GM10266 (cell line): ENCODE measurements at regions not wholly inside any gene's neighbourhood (a gene's known extent, or its start where the extent isn't known, plus 50 kb on each side); places are given as distances from the start of the nearest gene placed in this dataset.

Source experiments
- DNase-seq: peaks from one replicate; pipeline ENCODE4 v3.0.0; 2012; ENCODE audit errors: extremely low spot score
- CTCF ChIP-seq: IDR thresholded peaks from 2 replicates; pipeline ENCODE4 v1.5.1; 2012; ENCODE audit warnings: mild to moderate bottlenecking, low read depth; ENCODE audit not compliant: control insufficient read depth, insufficient read depth; ENCODE audit errors: missing control alignments

DNA sequence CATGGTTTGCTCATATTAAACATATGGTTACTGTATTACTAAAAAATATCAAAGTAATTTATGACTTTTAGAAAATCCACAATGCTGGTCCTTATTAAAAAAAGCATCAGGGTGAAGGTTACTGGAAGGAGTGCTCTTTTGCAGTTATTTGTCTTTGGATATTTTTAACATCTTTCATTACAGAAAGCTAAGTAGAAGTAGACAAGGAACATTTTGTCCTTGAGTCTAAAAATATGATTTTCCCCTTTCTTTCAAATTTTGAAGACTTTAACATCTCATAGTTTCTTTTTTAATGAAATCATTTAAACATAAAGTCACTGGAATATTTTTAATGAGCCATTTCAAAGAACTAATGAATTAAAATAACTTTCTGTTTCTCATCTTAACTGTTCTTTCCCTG, 110.1 kb upstream of the TNS3 start:
- DNase-seq = no peak
- TF ChIP-seq CTCF = no peak

GRCh38 chr7:47690902-47691558, 109.1 kb upstream of the TNS3 start:
- TF ChIP-seq CTCF = no peak
- DNase-seq = no peak

GRCh38 chr7:47689558-47689957, 107.6 kb upstream of the TNS3 start:
- TF ChIP-seq CTCF = no peak
- no peak for DNase-seq

- DNase-seq = no peak
- TF ChIP-seq CTCF = no peak
Observed at GRCh38 chr7:47688311-47689100, 106.6 kb upstream of the TNS3 start.

- no peak for TF ChIP-seq CTCF
- DNase-seq = no peak
Observed at GRCh38 chr7:47685712-47686376, 103.9 kb upstream of the TNS3 start.

DNA sequence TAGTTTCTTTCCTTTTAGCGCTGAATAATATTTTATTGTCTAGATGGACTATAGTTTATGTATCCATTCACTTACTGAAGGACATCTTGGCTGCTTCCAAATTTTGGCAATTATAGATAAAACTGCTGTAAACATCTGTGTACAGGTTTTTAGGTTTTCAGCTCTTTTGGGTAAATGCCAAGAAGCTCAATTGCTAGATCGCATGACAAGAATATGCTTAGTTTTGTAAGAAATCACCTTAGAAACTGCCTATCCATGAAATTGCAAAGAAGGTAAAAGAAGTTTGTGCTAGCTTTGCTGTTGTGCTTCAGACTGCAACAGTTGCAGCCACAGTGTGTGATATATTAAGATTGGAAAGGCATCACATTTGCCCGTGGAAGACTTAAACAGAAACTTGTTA, 103.2 kb upstream of the TNS3 start:
- DNase-seq = no peak
- TF ChIP-seq CTCF = no peak

GRCh38 chr7:47684728-47685127, 102.8 kb upstream of the TNS3 start:
- DNase-seq = no peak
- no peak for TF ChIP-seq CTCF
